LNCaP clone FGC (cell line): ENCODE measurements at regions not wholly inside any gene's neighbourhood (a gene's known extent, or its start where the extent isn't known, plus 50 kb on each side); places are given as distances from the start of the nearest gene placed in this dataset.
"Not testable (repeated sequence)": the region's sequence is repeated elsewhere in the genome, so short reads cannot be mapped to it uniquely, and the experiment has no call there.

Experiments
- DNase-seq: peaks from one replicate; pipeline ENCODE4 v3.0.0-alpha.2; 2011; ENCODE audit warnings: low read depth
- H3K4me3 ChIP-seq: 2 replicates; pipeline ENCODE4 v1.5.1; 2011; ENCODE audit warnings: mild to moderate bottlenecking, low read depth, low read length, control low read depth
- CTCF ChIP-seq: IDR thresholded peaks from 2 replicates; pipeline ENCODE4 v1.5.1; 2012; ENCODE audit warnings: mild to moderate bottlenecking; ENCODE audit not compliant: control insufficient read depth, insufficient read depth; ENCODE audit errors: extremely low read depth

DNA sequence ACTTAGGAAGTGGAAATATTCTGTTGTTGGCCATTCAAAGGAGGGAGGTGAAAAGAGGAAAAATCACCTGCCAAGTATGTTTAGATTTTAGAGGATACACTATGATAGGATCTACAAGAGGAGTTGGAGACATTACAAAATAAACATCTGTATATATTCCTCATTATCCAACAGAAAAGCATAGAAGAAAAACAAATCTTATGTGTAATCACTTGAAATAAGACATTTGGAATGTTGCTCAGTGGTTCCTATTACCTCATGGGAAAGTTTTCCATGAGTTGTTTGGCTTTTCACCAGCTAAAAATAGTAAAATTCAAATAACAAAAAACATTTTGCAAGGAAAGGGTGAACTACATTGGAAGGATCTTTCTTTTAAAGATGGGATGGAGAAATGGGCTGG lies 76.7 kb upstream of the CARMIL1 start:
- peak; percentile 42 for DNase-seq
- no peak for TF ChIP-seq CTCF
- no peak overlapping the region for H3K4me3 ChIP-seq

- no peak for DNase-seq
- TF ChIP-seq CTCF = no peak
- H3K4me3 ChIP-seq = no peak overlapping the region
Observed at GRCh38 chr6:25205629-25206028, 73.5 kb upstream of the CARMIL1 start.

DNA sequence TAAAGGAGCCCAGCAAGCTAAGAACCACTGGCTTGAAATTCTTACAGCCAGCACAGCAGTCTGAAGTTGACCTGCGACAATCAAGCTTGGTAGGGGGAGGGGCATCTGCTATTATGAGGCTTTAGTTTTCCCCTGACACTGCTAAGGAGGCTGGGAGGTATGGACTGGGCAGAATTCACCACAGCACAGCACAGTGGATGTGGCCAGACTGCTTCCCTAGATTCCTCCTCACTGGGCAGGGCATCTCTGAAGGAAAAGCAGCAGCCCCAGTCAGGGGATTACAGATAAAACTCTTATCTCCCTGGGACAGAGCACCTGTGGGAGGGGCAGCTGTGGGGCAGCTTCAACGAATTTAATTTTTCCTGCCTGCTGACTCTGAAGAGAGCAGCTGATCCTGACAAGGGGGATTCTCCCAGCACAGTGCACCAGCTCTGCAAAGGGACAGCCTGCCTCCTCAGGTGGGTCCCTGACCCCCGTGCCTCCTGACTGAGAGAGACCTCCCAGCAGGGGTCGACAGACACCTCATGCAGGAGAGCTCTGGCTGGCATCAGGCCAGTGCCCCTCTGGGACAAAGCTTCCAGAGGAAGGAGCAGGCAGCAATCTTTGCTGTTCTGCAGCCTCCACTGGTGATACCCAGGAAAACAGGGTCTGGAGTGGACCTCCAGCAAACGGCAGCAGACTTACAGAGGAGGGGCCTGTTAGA lies 71.6 kb upstream of the CARMIL1 start:
- not testable (repeated sequence) for DNase-seq, H3K4me3 ChIP-seq

DNA sequence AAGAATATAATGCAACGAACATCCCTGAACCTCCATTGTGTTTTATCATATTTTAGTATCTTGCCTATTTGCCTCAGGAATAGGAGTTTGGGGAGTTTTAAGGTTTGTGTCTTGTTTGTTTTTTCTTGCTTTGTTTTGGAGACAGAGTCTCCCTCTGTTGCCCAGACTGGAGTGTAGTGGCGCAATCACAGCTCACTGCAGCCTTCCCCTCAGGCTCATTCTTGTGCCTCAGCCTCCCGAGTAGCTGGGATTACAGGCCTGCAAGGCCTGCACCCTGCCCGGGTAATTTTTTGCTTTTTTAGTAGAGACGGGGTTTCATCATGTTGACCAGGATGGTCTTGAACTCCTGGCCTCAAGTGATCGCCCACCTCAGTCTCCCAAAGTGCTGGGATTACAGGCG lies 63.3 kb upstream of the CARMIL1 start:
- H3K4me3 ChIP-seq = no peak overlapping the region
- DNase-seq = no peak
- no peak for TF ChIP-seq CTCF

- no peak for TF ChIP-seq CTCF
- H3K4me3 ChIP-seq = no peak overlapping the region
- DNase-seq = no peak
Observed at GRCh38 chr6:25217302-25217701, 61.9 kb upstream of the CARMIL1 start.

DNA sequence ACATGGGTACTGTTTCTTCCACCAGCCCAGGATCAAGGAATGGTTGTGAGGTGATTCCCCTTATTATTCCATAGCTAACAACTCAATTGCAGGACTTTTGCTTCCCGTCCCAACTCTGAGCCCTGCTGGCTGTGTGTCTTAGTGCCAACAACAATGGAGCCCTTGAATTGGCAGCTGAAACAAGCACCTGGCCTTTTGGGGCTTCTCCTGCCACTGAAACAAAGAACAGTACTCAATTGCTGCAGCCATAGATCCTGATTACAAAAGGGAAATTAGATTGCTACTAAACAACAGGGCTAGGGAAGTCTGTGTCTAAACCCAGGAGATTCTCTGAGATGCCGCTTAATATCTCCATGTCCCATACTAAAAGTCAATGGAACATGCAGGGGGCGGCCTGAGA lies 61.3 kb upstream of the CARMIL1 start:
- DNase-seq = no peak
- no peak overlapping the region for H3K4me3 ChIP-seq
- TF ChIP-seq CTCF = no peak

DNA sequence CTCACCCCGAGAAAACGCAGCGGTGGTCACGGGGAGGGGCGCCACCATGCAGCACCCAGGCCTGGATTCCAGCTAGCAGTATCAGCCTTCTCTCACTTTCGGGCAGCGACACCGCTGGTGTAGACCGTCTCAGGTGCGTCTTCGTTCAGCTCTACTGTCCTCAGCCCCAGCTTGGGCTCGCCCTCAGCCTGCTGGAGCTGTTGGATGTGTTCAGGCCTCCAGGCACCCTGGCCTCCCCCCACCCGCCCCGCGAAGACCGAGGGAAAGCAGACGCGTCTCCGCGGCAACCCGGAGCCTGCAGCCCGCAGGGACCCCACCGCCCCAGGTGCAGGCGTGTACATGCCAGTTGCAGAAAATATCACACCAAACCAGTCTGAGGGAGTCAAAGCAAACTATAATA lies 60.8 kb upstream of the CARMIL1 start:
- no peak for TF ChIP-seq CTCF
- no peak for DNase-seq
- no peak overlapping the region for H3K4me3 ChIP-seq
